Stimulated activated memory B cell treated with anti-CD40 and anti-IgM and Interleukin-4, amounts not matched to agents 10 μg/mL and 1 μg/mL and 100 μg/mL, for 72 hours (primary cell): ENCODE measurements at regions not wholly inside any gene's neighbourhood (a gene's known extent, or its start where the extent isn't known, plus 50 kb on each side); places are given as distances from the start of the nearest gene placed in this dataset.
"Not testable (repeated sequence)": the region's sequence is repeated elsewhere in the genome, so short reads cannot be mapped to it uniquely, and the experiment has no call there.

Source experiments
- ATAC-seq: fragments of 150-1000 bp; cut with Tn5 transposase; 2 replicates; pipeline ENCODE4 v1.10.0; 2021
- H3K27ac Mint-ChIP-seq: one replicate; pipeline ENCODE4 v1.8.0; 2022; ENCODE audit warnings: mild to moderate bottlenecking, mixed read lengths
- H3K27me3 Mint-ChIP-seq: one replicate; pipeline ENCODE4 v1.8.0; 2022; ENCODE audit warnings: mixed read lengths
- H3K36me3 Mint-ChIP-seq: one replicate; pipeline ENCODE4 v1.8.0; 2022; ENCODE audit warnings: mixed read lengths
- H3K4me1 Mint-ChIP-seq: one replicate; pipeline ENCODE4 v1.8.0; 2022; ENCODE audit warnings: mixed read lengths
- H3K4me3 Mint-ChIP-seq: one replicate; pipeline ENCODE4 v1.8.0; 2022; ENCODE audit warnings: mild to moderate bottlenecking, moderate library complexity, mixed read lengths
- H3K9me3 Mint-ChIP-seq: one replicate; pipeline ENCODE4 v1.8.0; 2022; ENCODE audit warnings: mixed read lengths

DNA sequence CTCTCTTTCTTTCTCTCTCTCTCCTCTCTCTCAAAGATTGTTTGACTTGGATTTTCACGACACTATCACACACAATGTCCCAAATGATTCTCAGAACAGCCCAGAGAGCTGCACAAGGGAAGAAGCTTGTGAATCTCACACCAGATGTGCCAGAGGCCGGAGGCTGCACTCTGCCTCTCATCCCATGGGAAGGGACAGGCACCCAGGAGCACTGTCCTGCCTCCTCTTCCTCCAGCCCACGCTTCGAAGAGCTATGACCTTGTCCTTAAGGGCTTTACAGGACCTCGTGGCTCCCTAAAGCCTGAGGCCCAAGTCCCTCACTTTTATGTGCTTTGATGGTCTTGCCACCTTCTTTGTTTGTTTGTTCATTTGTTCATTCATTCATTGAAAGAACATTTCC lies 267.6 kb downstream of the FAM43A start:
- Mint-ChIP-seq H3K4me1 (no peaks in the 10 kb centered on the region), H3K27me3 (no peaks in the 10 kb centered on the region), H3K9me3 (no peaks in the 10 kb centered on the region), H3K4me3 (no peak overlapping the region), H3K27ac (no peak overlapping the region), H3K36me3 (no peaks in the 10 kb centered on the region)
- ATAC-seq = no peak

DNA sequence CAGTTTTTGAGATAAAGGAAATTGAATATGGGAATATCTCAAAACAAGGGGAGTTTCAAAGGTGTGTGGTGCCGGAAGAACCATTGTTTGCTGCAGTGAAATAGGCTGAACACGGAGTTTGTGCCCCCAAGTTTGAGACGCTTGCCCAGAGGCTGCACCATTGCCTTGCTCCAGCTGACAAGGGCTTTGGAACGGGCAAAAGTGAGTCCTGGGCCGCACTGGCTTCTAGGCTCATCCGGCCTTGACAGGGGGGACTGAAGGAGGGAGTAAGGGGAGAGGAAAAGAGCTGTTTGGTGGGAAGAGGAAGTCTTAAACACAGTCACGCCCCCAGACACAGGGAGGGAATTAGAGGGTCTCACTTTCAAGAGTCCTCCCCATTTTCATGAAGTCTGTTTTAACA lies 269.9 kb downstream of the FAM43A start:
- H3K9me3 Mint-ChIP-seq = no peaks in the 10 kb centered on the region
- no peaks in the 10 kb centered on the region for H3K4me1 Mint-ChIP-seq
- no peak overlapping the region for H3K4me3 Mint-ChIP-seq
- ATAC-seq = no peak
- H3K27me3 Mint-ChIP-seq = no peaks in the 10 kb centered on the region
- no peaks in the 10 kb centered on the region for H3K36me3 Mint-ChIP-seq
- H3K27ac Mint-ChIP-seq = no peak overlapping the region

DNA sequence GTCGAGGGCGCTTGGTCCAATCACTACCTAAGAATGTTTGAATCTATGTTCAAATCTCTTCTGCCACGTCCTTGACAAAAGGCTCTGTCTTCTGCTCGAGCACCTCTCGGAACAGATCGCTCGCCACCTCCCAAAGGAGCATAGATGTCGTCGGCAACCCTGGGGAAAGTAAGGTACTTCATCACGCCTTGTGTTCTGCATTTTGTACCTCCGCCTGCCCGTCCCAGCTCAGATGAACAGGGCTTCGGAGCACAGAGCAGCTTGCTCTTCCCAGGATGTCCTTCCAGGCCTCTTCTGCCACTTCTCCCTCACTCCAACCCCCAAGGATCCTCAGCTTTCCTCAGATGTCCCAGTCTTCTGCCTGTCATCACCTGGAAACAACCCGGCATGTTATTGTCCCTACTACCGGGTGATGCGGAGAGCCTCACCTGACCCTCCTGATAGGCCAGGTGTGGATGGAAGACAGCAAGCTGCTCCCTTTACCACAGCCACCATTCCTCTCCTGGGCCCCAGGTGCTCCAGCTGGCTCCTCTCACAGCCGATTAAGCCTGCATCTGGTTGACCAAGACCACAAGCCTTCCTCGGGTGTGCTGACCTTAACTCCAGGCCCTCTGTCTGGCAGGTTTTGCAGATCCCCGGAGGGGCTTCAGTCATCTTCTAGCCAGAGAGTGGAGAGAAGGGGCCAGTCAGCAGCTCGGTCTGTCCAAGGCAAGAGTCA lies 270.5 kb downstream of the FAM43A start:
- no peaks in the 10 kb centered on the region for H3K4me1 Mint-ChIP-seq

DNA sequence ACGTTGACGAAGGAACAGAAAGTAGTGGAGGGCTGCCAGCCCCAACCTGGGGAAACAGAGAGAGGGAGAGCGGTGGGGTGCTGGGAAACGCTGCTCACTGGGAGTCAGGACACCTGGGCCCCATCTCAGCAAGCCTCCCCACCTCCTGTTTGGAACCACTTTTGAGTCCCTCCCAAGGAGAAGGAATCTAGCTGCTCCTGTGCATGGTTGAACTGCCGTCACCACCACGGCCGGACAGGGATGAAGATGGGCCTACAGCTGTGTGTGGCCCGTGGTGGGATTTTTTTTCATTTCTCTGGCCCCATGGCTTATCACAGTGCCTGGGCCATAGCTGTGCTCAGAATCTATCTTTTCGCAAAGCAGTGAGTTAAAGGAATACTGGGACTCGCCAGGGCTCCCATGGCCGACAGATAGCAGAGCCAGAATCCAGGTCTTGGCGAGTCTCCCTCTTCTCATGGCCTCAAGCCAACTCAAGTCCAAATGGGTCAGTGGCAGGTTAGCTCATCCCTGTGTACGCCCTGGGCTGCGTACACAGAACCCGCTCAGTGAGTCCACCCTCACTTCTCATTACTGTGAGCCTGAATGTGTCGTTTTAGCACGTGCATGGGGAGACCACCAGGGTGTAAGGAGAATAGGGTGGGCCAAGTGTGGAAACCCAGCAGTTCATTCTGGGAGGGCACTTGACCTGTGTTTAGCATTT lies 271.2 kb downstream of the FAM43A start:
- no peak overlapping the region for H3K27ac Mint-ChIP-seq
- no peaks in the 10 kb centered on the region for H3K4me1 Mint-ChIP-seq
- no peaks in the 10 kb centered on the region for H3K9me3 Mint-ChIP-seq
- no peaks in the 10 kb centered on the region for H3K27me3 Mint-ChIP-seq
- H3K36me3 Mint-ChIP-seq = no peaks in the 10 kb centered on the region
- no peak for ATAC-seq
- H3K4me3 Mint-ChIP-seq = no peak overlapping the region

More for the DNA sequence above, 270.5 kb downstream of the FAM43A start:
- Mint-ChIP-seq H3K9me3 (no peaks in the 10 kb centered on the region), H3K27ac (no peak overlapping the region), H3K27me3 (no peaks in the 10 kb centered on the region), H3K36me3 (no peaks in the 10 kb centered on the region), H3K4me3 (no peak overlapping the region)
- ATAC-seq = no peak

DNA sequence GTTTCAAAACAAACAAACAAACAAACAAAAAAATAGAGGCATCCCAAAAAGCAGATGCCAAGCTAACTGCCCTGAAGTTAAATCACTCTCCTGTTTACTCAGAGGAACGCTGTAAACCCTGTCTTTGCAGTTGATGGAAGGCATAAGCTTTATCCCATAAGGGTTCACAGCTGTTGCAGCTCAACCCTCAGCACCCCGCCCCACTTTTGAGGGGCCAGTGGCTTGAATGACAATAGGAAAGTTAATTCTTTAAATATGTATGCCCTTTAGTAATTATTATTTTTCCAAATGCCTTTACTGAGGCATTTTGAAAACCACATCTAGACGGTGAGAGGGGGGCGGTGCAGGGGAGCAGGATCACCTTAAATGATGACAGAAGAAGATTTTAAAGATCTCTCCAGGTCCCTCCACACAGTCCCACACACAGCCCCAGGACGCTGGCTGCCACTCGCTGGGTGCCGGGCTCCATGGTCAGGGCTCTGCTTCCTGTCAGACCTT lies 272.1 kb downstream of the FAM43A start:
- ATAC-seq = no peak
- Mint-ChIP-seq H3K27ac (no peak overlapping the region), H3K9me3 (no peaks in the 10 kb centered on the region), H3K36me3 (no peaks in the 10 kb centered on the region), H3K4me1 (no peaks in the 10 kb centered on the region), H3K4me3 (no peak overlapping the region), H3K27me3 (no peaks in the 10 kb centered on the region)

DNA sequence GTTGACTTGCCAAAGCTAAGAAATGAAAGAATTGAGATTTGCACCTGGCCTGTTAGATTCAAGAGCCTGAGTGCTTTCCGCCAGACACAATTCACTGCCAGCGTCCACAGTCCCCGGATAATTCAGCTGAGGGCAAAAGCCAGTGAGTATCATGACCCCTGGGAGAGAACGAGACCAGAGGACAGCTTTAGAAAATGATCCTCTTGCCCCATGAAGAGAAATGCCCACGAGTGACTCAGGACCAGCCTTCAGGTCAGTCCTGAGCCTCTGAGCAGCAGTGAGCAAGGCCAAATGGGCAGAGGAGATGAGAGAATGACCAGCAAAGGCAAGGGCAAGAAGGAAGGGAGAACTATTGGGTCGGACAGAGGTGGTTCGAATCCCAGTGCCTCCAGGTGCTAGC lies 273.5 kb downstream of the FAM43A start:
- no peak for ATAC-seq
- Mint-ChIP-seq H3K4me1 (no peaks in the 10 kb centered on the region), H3K27ac (no peak overlapping the region), H3K36me3 (no peaks in the 10 kb centered on the region), H3K9me3 (no peaks in the 10 kb centered on the region), H3K4me3 (no peak overlapping the region), H3K27me3 (no peaks in the 10 kb centered on the region)

DNA sequence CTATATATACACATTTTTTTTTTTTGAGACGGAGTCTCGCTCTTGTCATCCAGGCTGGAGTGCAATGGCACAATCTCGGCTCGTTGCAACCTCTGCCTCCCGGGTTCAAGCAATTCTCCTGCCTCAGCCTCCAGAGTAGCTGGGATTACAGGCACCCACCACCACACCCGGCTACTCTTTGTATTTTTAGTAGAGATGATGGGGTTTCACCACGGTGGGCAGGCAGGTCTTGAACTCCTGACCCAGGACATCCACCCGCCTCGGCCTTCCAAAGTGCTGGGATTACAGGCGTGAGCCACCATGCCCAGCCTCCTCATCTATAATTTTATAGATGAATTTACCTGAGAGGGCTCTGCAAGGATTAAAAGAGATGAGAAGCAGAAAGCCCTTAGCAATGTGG lies 274.0 kb downstream of the FAM43A start:
- not testable (repeated sequence) for H3K36me3 Mint-ChIP-seq, H3K4me1 Mint-ChIP-seq

DNA sequence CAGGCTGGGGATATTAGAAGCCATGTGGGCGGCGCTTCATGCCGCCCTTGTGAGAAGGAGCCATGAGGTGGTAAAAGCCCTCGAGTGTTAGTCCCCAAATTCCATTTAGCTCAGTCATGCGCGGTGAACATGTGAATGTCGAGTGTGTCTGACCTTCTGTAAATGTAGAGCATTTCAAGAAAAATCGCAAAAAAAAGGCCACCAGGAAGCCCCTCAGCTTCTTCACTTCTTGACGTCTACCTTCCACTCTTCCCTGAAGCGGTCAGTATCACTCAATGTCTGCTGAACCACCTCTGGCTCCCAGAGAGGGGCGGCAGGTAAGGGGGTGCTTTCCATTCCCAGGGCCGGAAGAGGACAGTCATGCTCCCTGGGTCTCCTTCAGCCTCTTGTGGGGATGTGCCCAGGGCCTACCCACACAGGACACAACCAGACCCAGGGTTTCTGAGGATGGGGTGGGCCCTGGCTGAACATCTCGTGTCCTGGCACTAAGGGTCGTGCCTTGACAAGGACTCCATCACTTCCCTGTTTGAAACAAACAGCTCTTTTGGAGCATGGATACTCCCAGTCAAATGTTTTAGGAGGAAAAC lies 274.9 kb downstream of the FAM43A start:
- no peaks in the 10 kb centered on the region for H3K9me3 Mint-ChIP-seq
- no peaks in the 10 kb centered on the region for H3K27me3 Mint-ChIP-seq
- H3K36me3 Mint-ChIP-seq = no peaks in the 10 kb centered on the region
- no peaks in the 10 kb centered on the region for H3K4me1 Mint-ChIP-seq
- ATAC-seq = peak; percentile 8
- H3K27ac Mint-ChIP-seq = no peak overlapping the region
- H3K4me3 Mint-ChIP-seq = no peak overlapping the region

More for the DNA sequence above, 274.0 kb downstream of the FAM43A start:
- not testable (repeated sequence) for H3K27me3 Mint-ChIP-seq, ATAC-seq, H3K4me3 Mint-ChIP-seq, H3K9me3 Mint-ChIP-seq, H3K27ac Mint-ChIP-seq

DNA sequence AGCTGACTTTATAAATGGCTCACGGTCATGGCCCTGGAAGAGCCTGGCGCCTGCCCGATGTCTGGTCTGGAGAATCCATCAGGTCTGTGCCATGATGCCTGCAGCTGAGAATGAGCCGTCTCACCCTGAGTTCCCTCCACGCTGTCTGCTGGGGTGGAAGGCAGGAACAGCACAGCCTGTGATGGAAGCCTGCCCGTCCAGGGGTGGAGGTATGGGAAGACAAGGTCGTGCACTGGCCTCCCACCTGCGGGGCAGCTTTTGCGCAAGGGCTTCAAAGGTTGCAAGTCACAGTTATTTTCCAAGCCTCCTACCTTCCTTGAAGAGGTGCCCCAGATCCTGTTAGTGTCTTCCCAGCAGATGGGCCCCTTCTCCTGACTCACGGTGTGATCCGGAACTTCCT lies 275.5 kb downstream of the FAM43A start:
- no peak overlapping the region for H3K4me3 Mint-ChIP-seq
- H3K27ac Mint-ChIP-seq = no peak overlapping the region
- no peaks in the 10 kb centered on the region for H3K27me3 Mint-ChIP-seq
- ATAC-seq = peak; percentile 41
- no peaks in the 10 kb centered on the region for H3K4me1 Mint-ChIP-seq
- H3K9me3 Mint-ChIP-seq = no peaks in the 10 kb centered on the region
- H3K36me3 Mint-ChIP-seq = no peaks in the 10 kb centered on the region

DNA sequence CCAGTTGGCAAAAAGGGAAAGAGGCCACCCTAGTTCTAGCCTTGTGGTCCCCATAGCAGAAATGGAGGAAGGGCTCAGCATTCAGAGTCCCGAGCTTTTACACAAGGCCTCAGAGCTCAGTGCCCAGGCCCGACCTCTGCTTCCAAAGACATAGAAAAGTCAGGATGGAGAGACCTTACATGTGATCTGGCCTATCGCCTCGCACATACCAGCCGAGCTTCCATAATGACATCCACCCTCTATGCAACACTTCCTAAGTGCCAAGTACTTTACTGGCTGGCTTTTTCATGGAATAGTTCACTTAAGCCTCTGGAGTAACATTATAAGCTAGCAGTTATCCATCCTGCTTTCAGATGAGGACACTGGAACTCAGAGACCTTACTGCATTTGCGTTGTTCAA lies 275.9 kb downstream of the FAM43A start:
- Mint-ChIP-seq H3K4me1 (no peaks in the 10 kb centered on the region), H3K36me3 (no peaks in the 10 kb centered on the region), H3K4me3 (no peak overlapping the region), H3K27ac (no peak overlapping the region), H3K9me3 (no peaks in the 10 kb centered on the region), H3K27me3 (no peaks in the 10 kb centered on the region)
- ATAC-seq = no peak

DNA sequence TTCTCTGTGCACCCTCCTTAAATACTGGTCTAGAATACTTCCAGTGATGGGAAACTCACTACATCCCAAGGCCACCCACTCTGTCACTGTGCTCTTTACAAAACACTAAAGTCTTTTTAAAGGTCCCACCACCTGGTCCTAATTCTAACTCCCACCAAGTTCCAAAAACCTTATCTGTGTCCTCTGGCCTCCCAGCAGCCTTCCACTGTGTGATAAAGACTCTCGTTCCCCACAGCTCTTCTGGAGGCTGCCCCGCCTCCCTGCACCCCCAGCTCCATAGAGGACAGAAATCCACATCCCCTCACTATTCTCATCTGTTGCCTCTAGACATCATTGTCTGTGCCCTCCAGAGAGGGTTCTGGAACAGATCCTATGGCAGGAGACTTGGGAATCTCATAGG lies 276.4 kb downstream of the FAM43A start:
- H3K36me3 Mint-ChIP-seq = no peaks in the 10 kb centered on the region
- H3K9me3 Mint-ChIP-seq = no peaks in the 10 kb centered on the region
- H3K27me3 Mint-ChIP-seq = no peaks in the 10 kb centered on the region
- H3K27ac Mint-ChIP-seq = no peak overlapping the region
- H3K4me3 Mint-ChIP-seq = no peak overlapping the region
- no peaks in the 10 kb centered on the region for H3K4me1 Mint-ChIP-seq
- ATAC-seq = no peak

DNA sequence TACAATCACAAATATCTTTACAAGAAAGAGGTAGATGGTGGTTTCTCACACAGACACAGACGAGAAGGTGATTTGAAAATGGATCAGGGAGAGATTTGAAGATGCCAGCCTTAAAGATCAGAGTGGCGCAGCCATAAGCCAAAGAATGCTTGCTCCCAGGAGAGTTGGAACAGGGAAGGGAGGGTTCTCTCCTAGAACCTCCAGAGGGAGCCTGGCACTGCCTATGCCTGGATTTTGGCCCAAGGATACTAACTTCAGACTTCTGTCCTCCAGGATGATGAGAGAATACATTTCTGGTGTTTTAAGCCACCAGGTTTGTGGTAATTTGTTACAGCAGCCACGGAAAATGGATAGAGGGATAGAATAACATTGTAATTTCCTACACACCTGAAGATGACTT lies 279.1 kb downstream of the FAM43A start:
- H3K4me3 Mint-ChIP-seq = no peak overlapping the region
- no peaks in the 10 kb centered on the region for H3K9me3 Mint-ChIP-seq
- no peaks in the 10 kb centered on the region for H3K4me1 Mint-ChIP-seq
- ATAC-seq = no peak
- H3K27ac Mint-ChIP-seq = peak overlapping the region; percentile 22
- no peaks in the 10 kb centered on the region for H3K36me3 Mint-ChIP-seq
- H3K27me3 Mint-ChIP-seq = no peaks in the 10 kb centered on the region

DNA sequence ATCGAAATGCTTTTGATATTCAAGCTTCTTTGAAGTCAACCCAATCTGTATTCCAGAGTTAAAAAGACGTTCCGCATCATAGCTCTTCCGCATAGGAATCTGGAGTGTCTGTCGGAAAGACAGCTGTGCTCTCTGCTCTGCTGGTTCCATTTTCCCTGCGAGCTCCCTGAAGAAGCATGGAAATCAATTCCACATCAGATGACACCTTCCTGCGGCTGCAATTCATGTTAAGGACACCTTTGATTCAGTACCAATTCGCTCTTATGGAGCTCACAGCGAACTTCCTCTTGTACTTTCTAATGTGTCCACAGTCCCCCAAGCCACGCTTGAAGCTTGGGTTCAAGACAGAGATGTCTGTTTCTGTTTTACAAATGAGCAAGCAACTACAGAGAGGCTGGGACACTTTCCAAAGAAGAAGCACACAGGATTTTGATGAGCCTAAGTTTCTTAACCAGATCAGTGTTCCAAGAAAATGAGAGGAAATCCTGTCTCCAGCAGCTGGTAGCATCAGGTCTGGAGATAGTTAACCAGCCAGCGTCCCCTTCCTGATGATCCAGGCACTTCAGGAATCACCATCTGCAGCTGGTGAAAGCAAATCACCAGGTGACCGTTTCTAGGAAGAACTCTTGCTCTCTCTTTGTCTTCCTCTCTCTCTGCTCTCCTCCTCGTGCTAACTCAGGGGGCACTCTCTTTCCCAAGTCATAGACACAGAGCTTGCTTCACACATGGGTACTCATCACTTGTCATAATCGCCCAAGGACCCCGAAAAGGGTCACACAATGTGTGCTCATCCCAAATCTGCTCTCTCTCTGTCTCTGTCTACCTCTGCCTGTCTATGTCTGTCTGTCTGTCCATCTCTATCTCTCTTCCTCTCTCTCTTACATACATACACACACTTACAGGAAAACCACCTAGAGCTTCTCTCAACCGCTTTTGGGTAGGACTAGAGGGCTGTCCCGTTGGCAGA lies 281.8 kb downstream of the FAM43A start:
- H3K4me1 Mint-ChIP-seq = no peaks in the 10 kb centered on the region
- no peaks in the 10 kb centered on the region for H3K27me3 Mint-ChIP-seq
- no peaks in the 10 kb centered on the region for H3K9me3 Mint-ChIP-seq
- H3K36me3 Mint-ChIP-seq = no peaks in the 10 kb centered on the region
- H3K27ac Mint-ChIP-seq = no peak overlapping the region
- no peak for ATAC-seq
- no peak overlapping the region for H3K4me3 Mint-ChIP-seq

DNA sequence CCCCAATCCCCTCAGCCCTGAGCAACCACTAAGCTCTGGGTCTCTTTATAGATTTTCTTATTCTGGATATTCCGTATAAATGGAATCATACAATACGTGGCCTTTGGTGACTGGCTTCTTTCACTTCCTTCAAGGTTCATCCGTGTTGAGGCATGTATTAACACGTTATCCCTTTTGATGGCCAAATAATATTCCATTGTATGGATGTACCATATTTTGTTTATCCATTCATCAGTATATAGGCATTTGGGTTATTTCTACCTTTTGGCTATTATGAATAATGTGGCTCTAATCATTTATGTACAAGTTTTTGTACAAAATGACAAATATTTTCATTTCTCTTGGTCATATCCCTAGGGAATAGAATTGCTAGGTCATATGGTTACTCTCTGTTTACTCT lies 284.4 kb downstream of the FAM43A start:
- Mint-ChIP-seq H3K27ac (no peak overlapping the region), H3K36me3 (no peaks in the 10 kb centered on the region), H3K27me3 (no peaks in the 10 kb centered on the region)

DNA sequence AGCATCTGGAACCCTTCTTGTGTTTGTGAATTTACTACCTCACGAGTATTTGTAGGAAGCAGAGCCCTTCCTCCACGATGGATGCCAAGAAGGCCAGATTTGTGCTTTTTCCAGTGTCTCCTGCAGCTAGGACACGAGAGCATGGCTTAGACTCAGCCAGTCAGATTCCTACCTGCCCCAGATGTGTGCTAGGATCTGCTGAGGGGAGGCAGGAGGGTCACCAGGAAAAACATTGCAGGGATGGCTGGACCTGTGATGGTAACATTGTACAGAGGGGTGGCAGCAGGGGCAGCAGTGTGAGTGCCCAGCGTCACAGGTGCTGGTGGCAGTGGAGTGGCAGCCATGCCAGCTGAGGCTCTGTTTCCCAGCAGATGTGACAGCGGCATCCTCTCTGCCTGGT lies 285.3 kb downstream of the FAM43A start:
- H3K27ac Mint-ChIP-seq = no peak overlapping the region
- no peak for ATAC-seq
- H3K9me3 Mint-ChIP-seq = no peaks in the 10 kb centered on the region
- no peaks in the 10 kb centered on the region for H3K36me3 Mint-ChIP-seq
- H3K4me1 Mint-ChIP-seq = peaks cover 14% of the 10 kb centered on the region
- no peaks in the 10 kb centered on the region for H3K27me3 Mint-ChIP-seq
- H3K4me3 Mint-ChIP-seq = no peak overlapping the region

More for the DNA sequence above, 284.4 kb downstream of the FAM43A start:
- H3K9me3 Mint-ChIP-seq = no peaks in the 10 kb centered on the region
- H3K4me1 Mint-ChIP-seq = peaks cover 4% of the 10 kb centered on the region
- no peak overlapping the region for H3K4me3 Mint-ChIP-seq
- ATAC-seq = no peak
